SU-DHL-6 (cell line): ENCODE measurements at regions not wholly inside any gene's neighbourhood (a gene's known extent, or its start where the extent isn't known, plus 50 kb on each side); places are given as distances from the start of the nearest gene placed in this dataset.

Experiments
- H2AFZ ChIP-seq: fragments of 200-600 bp; sonication (generic); 2 replicates; pipeline ENCODE4 v1.6.1; 2014; ENCODE audit warnings: low read depth, mild to moderate bottlenecking, moderate library complexity, mixed read lengths, antibody characterized with exemption, low read length; ENCODE audit not compliant: severe bottlenecking
- H3F3A ChIP-seq: fragments of 200-600 bp; shearing (Covaris generic); 2 replicates; pipeline ENCODE4 v1.6.0; 2016; ENCODE audit warnings: antibody characterized with exemption, mild to moderate bottlenecking; ENCODE audit not compliant: insufficient read depth
- H3K27ac ChIP-seq: fragments of 200-600 bp; sonication (generic); 2 replicates; pipeline ENCODE4 v1.5.1; 2016; ENCODE audit warnings: low read depth, mild to moderate bottlenecking, low read length, moderate library complexity, mixed read lengths
- H3K27me3 ChIP-seq: fragments of 200-600 bp; sonication (generic), shearing (Covaris generic); 2 replicates; pipeline ENCODE4 v1.6.0; 2014; ENCODE audit warnings: mild to moderate bottlenecking, low read length
- H3K36me3 ChIP-seq: fragments of 200-600 bp; sonication (generic); 2 replicates; pipeline ENCODE4 v1.6.1; 2014; ENCODE audit warnings: mild to moderate bottlenecking, low read length, mixed read lengths
- H3K4me2 ChIP-seq: fragments of 300-600, 200-600 bp; shearing (Covaris generic), sonication (generic); 2 replicates; pipeline ENCODE4 v1.6.0; 2014; ENCODE audit warnings: low read length, low read depth, mild to moderate bottlenecking; ENCODE audit not compliant: poor library complexity, severe bottlenecking
- H3K4me3 ChIP-seq: fragments of 200-600 bp; sonication (generic); 2 replicates; pipeline ENCODE4 v1.5.1; 2014; ENCODE audit warnings: antibody characterized with exemption, low read length, mild to moderate bottlenecking, mixed read lengths; ENCODE audit not compliant: insufficient read depth, poor library complexity, severe bottlenecking
- H3K79me2 ChIP-seq: fragments of 200-600 bp; sonication (generic); 2 replicates; pipeline ENCODE4 v1.6.1; 2014; ENCODE audit warnings: mild to moderate bottlenecking, low read length, moderate library complexity; ENCODE audit not compliant: insufficient read depth
- H3K9ac ChIP-seq: fragments of 200-600 bp; sonication (generic); 2 replicates; pipeline ENCODE4 v1.7.0; 2014; ENCODE audit warnings: mild to moderate bottlenecking, low read length
- H3K9me2 ChIP-seq: fragments of 200-600 bp; sonication (generic); replicated peaks from 2 replicates; pipeline ENCODE4 v1.6.1; 2014; ENCODE audit warnings: low read length; ENCODE audit not compliant: insufficient read depth
- H3K9me3 ChIP-seq: fragments of 200-600 bp; sonication (generic); 2 replicates; pipeline ENCODE4 v1.6.1; 2014; ENCODE audit warnings: low read length, mixed read lengths; ENCODE audit not compliant: insufficient read depth
- H4K20me1 ChIP-seq: fragments of 200-600 bp; sonication (generic); 2 replicates; pipeline ENCODE4 v1.6.1; 2014; ENCODE audit warnings: low read depth, mild to moderate bottlenecking, antibody characterized with exemption, low read length, moderate library complexity, mixed read lengths
- CTCF ChIP-seq: fragments of 200-600 bp; sonication (generic); IDR thresholded peaks from one replicate; pipeline ENCODE4 v1.5.1; 2017; ENCODE audit warnings: antibody characterized with exemption, mild to moderate bottlenecking, low read length, moderate library complexity; ENCODE audit not compliant: insufficient read depth, poor library complexity, severe bottlenecking
- EZH2phosphoT487 ChIP-seq: fragments of 200-600 bp; sonication (generic), shearing (Covaris generic); conservative IDR thresholded peaks from 2 replicates; pipeline ENCODE4 v1.6.1; 2018; ENCODE audit warnings: mild to moderate bottlenecking, antibody characterized with exemption, low read length, moderate library complexity, mixed read lengths

- no peak overlapping the region for H3K9ac ChIP-seq
- no peak overlapping the region for H3K27ac ChIP-seq
- no peaks in the 10 kb centered on the region for H3K36me3 ChIP-seq
- H2AFZ ChIP-seq = no peak overlapping the region
- no peaks in the 10 kb centered on the region for H3K9me2 ChIP-seq
- no peak overlapping the region for H3K4me3 ChIP-seq
- no peak overlapping the region for H3K4me2 ChIP-seq
- no peaks in the 10 kb centered on the region for H4K20me1 ChIP-seq
- no peak for TF ChIP-seq EZH2phosphoT487
- TF ChIP-seq CTCF = no peak
- H3K27me3 ChIP-seq = no peaks in the 10 kb centered on the region
- no peaks in the 10 kb centered on the region for H3F3A ChIP-seq
- H3K79me2 ChIP-seq = no peaks in the 10 kb centered on the region
- H3K9me3 ChIP-seq = no peaks in the 10 kb centered on the region
Observed at GRCh38 chr4:31081366-31081765, 361.2 kb downstream of the PCDH7 start.

DNA sequence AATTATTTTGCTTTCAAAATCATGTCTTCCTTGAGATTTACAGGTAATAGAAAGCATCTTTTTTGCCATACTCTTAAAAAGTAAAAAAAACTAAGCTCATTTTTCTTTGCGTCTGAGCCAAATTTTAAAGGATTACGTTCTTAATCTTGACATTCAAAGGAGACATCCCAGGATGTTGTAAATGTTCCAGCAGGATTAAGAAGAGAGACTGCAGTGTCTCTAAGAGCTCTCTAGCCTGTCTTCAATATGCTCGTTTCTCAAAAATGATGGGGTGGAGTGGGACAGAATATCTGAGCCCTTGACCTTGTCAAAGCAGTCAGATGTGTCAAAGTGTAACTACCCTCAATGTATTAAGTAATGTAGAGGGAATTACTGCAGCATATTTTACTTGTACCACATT, 363.3 kb downstream of the PCDH7 start:
- H3F3A ChIP-seq = no peaks in the 10 kb centered on the region
- no peak overlapping the region for H3K4me2 ChIP-seq
- H2AFZ ChIP-seq = peak overlapping the region; percentile 51
- no peak overlapping the region for H3K27ac ChIP-seq
- no peak overlapping the region for H3K4me3 ChIP-seq
- no peaks in the 10 kb centered on the region for H3K9me2 ChIP-seq
- H3K36me3 ChIP-seq = no peaks in the 10 kb centered on the region
- no peaks in the 10 kb centered on the region for H3K9me3 ChIP-seq
- TF ChIP-seq EZH2phosphoT487 (no peak), CTCF (no peak)
- H3K27me3 ChIP-seq = no peaks in the 10 kb centered on the region
- H4K20me1 ChIP-seq = no peaks in the 10 kb centered on the region
- no peaks in the 10 kb centered on the region for H3K79me2 ChIP-seq
- no peak overlapping the region for H3K9ac ChIP-seq

GRCh38 chr4:31084806-31085416, 364.7 kb downstream of the PCDH7 start:
- H3K4me2 ChIP-seq = no peak overlapping the region
- H4K20me1 ChIP-seq = no peaks in the 10 kb centered on the region
- H3K27me3 ChIP-seq = no peaks in the 10 kb centered on the region
- H3K27ac ChIP-seq = no peak overlapping the region
- no peak overlapping the region for H2AFZ ChIP-seq
- TF ChIP-seq EZH2phosphoT487 (no peak), CTCF (no peak)
- no peaks in the 10 kb centered on the region for H3F3A ChIP-seq
- no peak overlapping the region for H3K4me3 ChIP-seq
- H3K79me2 ChIP-seq = no peaks in the 10 kb centered on the region
- H3K9ac ChIP-seq = no peak overlapping the region
- H3K36me3 ChIP-seq = no peaks in the 10 kb centered on the region
- no peaks in the 10 kb centered on the region for H3K9me2 ChIP-seq
- H3K9me3 ChIP-seq = no peaks in the 10 kb centered on the region

GRCh38 chr4:31085689-31086088, 365.5 kb downstream of the PCDH7 start:
- no peak overlapping the region for H3K9ac ChIP-seq
- no peak overlapping the region for H3K4me3 ChIP-seq
- TF ChIP-seq EZH2phosphoT487 = no peak
- TF ChIP-seq CTCF = no peak
- no peaks in the 10 kb centered on the region for H3F3A ChIP-seq
- no peak overlapping the region for H3K27ac ChIP-seq
- no peak overlapping the region for H2AFZ ChIP-seq
- H3K9me2 ChIP-seq = no peaks in the 10 kb centered on the region
- H3K9me3 ChIP-seq = no peaks in the 10 kb centered on the region
- H3K79me2 ChIP-seq = no peaks in the 10 kb centered on the region
- H3K36me3 ChIP-seq = no peaks in the 10 kb centered on the region
- no peak overlapping the region for H3K4me2 ChIP-seq
- H4K20me1 ChIP-seq = no peaks in the 10 kb centered on the region
- no peaks in the 10 kb centered on the region for H3K27me3 ChIP-seq
